ENCODE measurements at regions not wholly inside any gene's neighbourhood (a gene's known extent, or its start where the extent isn't known, plus 50 kb on each side); places are given as distances from the start of the nearest gene placed in this dataset.

DNA sequence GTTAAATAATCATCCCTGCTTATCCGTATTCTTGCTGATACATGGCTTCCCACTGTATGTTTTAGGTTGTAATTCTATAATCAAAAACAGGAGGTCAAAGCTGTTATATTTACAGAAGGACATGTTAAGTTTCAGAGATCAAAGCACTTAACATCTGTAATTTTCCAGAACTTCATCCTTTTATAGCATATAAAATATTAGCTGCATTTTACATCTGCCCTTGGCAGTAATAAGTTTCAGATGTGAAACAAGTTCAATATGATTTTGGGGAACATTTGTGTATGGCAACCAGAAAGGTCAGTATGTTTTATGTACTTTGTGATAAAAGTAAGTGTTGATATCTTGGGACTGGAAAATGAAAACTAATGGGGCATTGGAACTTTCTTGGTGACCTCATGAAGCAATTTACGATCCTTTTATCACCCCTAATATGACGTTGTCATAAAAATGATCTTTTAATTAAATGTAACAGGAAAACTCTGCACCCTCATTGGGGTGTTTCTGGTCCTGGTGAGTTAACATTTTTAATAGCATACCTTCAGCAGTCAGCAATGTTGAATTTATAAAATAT is 449.6 kb downstream of the GPATCH2 start:
- Histone ChIP-seq H3K36me3 (ENCODE audit: low read depth) (no peaks in the 10 kb centered on the region), H3K9me3 (no peaks in the 10 kb centered on the region), H3K4me3 (no peak overlapping the region), H3K4me1 (ENCODE audit: low read depth) (no peaks in the 10 kb centered on the region)
- TF ChIP-seq, protein P1, sequence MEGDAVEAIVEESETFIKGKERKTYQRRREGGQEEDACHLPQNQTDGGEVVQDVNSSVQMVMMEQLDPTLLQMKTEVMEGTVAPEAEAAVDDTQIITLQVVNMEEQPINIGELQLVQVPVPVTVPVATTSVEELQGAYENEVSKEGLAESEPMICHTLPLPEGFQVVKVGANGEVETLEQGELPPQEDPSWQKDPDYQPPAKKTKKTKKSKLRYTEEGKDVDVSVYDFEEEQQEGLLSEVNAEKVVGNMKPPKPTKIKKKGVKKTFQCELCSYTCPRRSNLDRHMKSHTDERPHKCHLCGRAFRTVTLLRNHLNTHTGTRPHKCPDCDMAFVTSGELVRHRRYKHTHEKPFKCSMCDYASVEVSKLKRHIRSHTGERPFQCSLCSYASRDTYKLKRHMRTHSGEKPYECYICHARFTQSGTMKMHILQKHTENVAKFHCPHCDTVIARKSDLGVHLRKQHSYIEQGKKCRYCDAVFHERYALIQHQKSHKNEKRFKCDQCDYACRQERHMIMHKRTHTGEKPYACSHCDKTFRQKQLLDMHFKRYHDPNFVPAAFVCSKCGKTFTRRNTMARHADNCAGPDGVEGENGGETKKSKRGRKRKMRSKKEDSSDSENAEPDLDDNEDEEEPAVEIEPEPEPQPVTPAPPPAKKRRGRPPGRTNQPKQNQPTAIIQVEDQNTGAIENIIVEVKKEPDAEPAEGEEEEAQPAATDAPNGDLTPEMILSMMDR (IDR thresholded peaks at IDR 0.05): no peak
- no peak for DNase-seq
- intact Hi-C loops (cut with DNase I, micrococcal nuclease): no loop called here
- ATAC-seq: no peak

DNA sequence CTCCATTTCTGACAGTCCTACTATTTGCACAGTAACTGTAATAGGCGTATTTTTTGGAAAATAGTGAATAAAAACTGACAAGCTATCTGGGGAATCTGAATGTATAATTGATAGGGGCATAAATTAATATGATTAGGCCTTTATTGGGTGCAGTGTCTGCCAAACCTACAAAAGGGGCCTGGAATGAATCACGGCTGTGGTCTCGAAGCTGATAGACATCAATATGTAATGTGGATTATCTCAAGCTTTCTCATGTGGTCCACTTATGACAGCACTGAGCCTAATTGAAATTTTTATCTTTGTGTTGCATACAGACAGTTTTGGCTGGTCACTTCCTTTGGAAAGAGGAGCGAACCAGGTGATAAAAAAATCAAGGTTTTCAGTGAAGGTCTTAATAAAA is 450.4 kb downstream of the GPATCH2 start:
- no peaks in the 10 kb centered on the region for H3K9me3 ChIP-seq
- H3K4me3 ChIP-seq: no peak overlapping the region
- H3K36me3 ChIP-seq (ENCODE audit: low read depth): no peaks in the 10 kb centered on the region
- TF ChIP-seq, protein P1 (IDR thresholded peaks at IDR 0.05): no peak
- DNase-seq (no peak), ATAC-seq (no peak)
- intact Hi-C loops (cut with DNase I, micrococcal nuclease): no loop called here
- no peaks in the 10 kb centered on the region for H3K4me1 ChIP-seq (ENCODE audit: low read depth)

DNA sequence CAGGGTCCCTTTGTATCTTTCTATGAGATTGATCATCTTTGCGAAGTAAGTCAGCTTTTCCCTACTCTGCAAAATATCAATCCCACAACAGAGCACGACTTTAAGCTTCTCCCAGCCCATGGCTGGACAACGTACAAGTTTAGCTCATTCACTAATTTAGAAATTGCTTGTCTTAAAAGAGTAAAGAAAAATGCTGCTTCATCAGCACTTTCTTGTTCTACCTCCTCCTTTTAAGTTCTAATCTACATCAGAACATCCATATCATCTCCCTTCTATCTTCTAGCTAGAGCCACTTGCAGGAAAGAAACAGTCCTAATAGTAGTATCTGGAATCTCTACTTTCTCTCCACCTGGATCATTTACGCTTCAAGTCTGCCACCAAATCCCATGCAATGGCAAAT is 441.2 kb upstream of the ESRRG start:
- TF ChIP-seq, protein P1 (IDR thresholded peaks at IDR 0.05): no peak

DNA sequence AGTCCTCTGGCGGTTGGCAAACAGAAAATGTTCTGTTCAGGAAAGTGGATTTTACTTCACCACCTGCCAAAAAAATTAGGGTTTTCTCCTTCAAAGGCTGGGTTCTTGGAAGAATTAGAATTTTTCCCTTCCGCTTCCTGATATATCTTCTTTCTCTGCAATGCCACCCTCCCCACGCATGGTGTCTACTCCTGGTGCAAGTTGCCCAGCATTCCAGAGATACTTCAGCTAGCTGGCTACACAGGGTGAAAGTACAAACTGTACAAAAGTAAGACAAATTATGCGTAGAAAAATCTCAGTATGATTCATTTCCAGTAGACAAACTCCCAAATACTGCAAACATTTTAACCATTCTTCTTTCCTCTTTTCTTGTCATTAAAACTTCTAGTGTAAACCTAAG is 430.1 kb upstream of the ESRRG start:
- H3K36me3 ChIP-seq (ENCODE audit: low read depth): no peaks in the 10 kb centered on the region
- H3K4me1 ChIP-seq (ENCODE audit: low read depth): no peaks in the 10 kb centered on the region
- H3K4me3 ChIP-seq: no peak overlapping the region
- TF ChIP-seq, protein P1 (IDR thresholded peaks at IDR 0.05): no peak
- peaks cover 2% of the 10 kb centered on the region for H3K9me3 ChIP-seq
- ATAC-seq (no peak), DNase-seq (no peak)
- intact Hi-C loops (cut with DNase I, micrococcal nuclease): no loop called here

More for the DNA sequence above, 441.2 kb upstream of the ESRRG start:
- Histone ChIP-seq H3K4me1 (ENCODE audit: low read depth) (no peaks in the 10 kb centered on the region), H3K4me3 (no peak overlapping the region), H3K36me3 (ENCODE audit: low read depth) (no peaks in the 10 kb centered on the region), H3K9me3 (no peaks in the 10 kb centered on the region)
- intact Hi-C loops (cut with DNase I, micrococcal nuclease): no loop called here
- no peak for ATAC-seq
- no peak for DNase-seq

DNA sequence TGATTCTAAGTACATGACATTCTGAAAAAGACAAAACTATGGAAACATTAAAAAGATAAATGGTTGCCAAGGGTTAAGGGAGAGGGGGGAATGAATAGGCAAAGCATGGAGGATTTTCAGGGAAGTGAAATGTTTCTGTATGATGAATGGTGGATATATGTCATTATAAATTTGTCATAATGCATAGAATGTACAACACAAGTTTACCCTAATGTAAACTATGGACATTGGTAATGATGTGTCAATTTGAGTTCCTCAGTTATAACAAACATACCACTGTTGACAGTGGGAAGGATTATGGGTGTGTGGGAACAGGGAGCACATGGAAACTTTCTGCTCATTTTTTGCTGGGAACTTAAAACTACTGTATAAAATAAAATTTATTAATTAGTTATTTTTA is 427.1 kb upstream of the ESRRG start:
- Histone ChIP-seq H3K4me1 (ENCODE audit: low read depth) (no peaks in the 10 kb centered on the region), H3K4me3 (no peak overlapping the region), H3K9me3 (peaks cover 5% of the 10 kb centered on the region), H3K36me3 (ENCODE audit: low read depth) (no peaks in the 10 kb centered on the region)
- TF ChIP-seq, protein P1 (IDR thresholded peaks at IDR 0.05): no peak
- intact Hi-C loops (cut with DNase I, micrococcal nuclease): no loop called here
- no peak for ATAC-seq
- DNase-seq: no peak

DNA sequence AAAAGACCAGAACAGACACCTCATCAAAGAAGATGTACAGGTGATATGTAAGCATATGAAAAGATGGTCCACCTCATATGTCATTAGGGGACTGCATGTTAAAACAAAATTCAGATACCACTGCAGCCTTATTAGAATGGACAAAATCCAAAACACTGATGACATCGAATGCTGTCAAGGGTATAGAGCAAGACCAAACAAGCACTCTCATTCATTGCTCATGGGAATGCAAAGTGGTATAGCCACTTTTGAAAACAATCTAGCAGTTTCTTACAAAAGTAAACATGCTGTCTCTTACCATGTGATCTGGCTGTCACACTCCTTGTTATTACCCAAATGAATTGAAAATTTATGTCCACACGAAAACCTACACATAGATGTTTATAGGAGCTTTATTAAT is 426.6 kb upstream of the ESRRG start:
- Histone ChIP-seq H3K4me3 (no peak overlapping the region), H3K36me3 (ENCODE audit: low read depth) (no peaks in the 10 kb centered on the region), H3K9me3 (peaks cover 5% of the 10 kb centered on the region), H3K4me1 (ENCODE audit: low read depth) (no peaks in the 10 kb centered on the region)
- intact Hi-C loops (cut with DNase I, micrococcal nuclease): no loop called here
- no peak for ATAC-seq
- TF ChIP-seq, protein P1 (IDR thresholded peaks at IDR 0.05): no peak
- no peak for DNase-seq

All from mucosa of descending colon (tissue), 3 donors.